Liver (tissue), 8 donors: ENCODE measurements at regions not wholly inside any gene's neighbourhood (a gene's known extent, or its start where the extent isn't known, plus 50 kb on each side); places are given as distances from the start of the nearest gene placed in this dataset.

Source experiments
- DNase-seq: peaks from one replicate; pipeline ENCODE4 v3.0.0-alpha.2; 2017; ENCODE audit warnings: low spot score
- H3K27ac ChIP-seq, 2 donors: one replicate each; pipeline ENCODE4 v1.7.0; 2013; ENCODE audit warnings: inconsistent platforms in 2 of 2, low read length in 2 of 2, control low read depth in 1 of 2, low read depth in 1 of 2, mild to moderate bottlenecking in 1 of 2
- H3K27me3 ChIP-seq, 4 donors: one replicate each; pipeline versions ENCODE4 v1.6.1 to v1.7.0; 2013; ENCODE audit warnings: low read length in 3 of 4, inconsistent platforms in 1 of 4, mild to moderate bottlenecking in 1 of 4, moderate library complexity in 1 of 4; ENCODE audit not compliant: control insufficient read depth in 4 of 4, insufficient read depth in 4 of 4
- H3K36me3 ChIP-seq, 4 donors: one replicate each; pipeline versions ENCODE4 v1.6.1 to v1.7.0; 2013; ENCODE audit warnings: low read length in 3 of 4, mild to moderate bottlenecking in 3 of 4, low read depth in 1 of 4, moderate library complexity in 1 of 4; ENCODE audit not compliant: control insufficient read depth in 4 of 4, insufficient read depth in 3 of 4
- H3K4me1 ChIP-seq, 4 donors: one replicate each; pipeline versions ENCODE4 v1.6.1 to v1.7.0; 2013; ENCODE audit warnings: low read length in 3 of 4, mild to moderate bottlenecking in 3 of 4, moderate library complexity in 1 of 4; ENCODE audit not compliant: control insufficient read depth in 4 of 4, insufficient read depth in 4 of 4
- H3K4me3 ChIP-seq, 3 donors: one replicate each; pipeline versions ENCODE4 v1.6.1 to v1.7.0; 2013; ENCODE audit warnings: low read length in 3 of 3, control low read depth in 1 of 3, low read depth in 1 of 3, mild to moderate bottlenecking in 1 of 3
- H3K9ac ChIP-seq, 2 donors: one replicate each; pipeline ENCODE4 v1.7.0; 2013; ENCODE audit warnings: low read length in 2 of 2, mild to moderate bottlenecking in 2 of 2, moderate library complexity in 2 of 2, control low read depth in 1 of 2, low read depth in 1 of 2
- H3K9me3 ChIP-seq, 4 donors: one replicate each; pipeline versions ENCODE4 v1.6.1 to v1.7.0; 2013; ENCODE audit warnings: low read length in 3 of 4; ENCODE audit not compliant: control insufficient read depth in 4 of 4
- ATF3 ChIP-seq: IDR thresholded peaks from 2 replicates; pipeline ENCODE4 v1.6.1; 2016; ENCODE audit warnings: antibody characterized with exemption
- CTCF ChIP-seq: fragments of 150-350 bp; IDR thresholded peaks from 2 replicates; pipeline ENCODE4 v1.5.1; 2017; ENCODE audit warnings: improper control_type of control experiment, low read depth, low read length; ENCODE audit not compliant: missing input control
- EGR1 ChIP-seq, 2 donors: IDR thresholded peaks; 2 replicates each; pipeline ENCODE4 v1.6.1; 2016 to 2018; ENCODE audit warnings: antibody characterized with exemption in 2 of 2, low read depth in 2 of 2
- FOXA1 ChIP-seq: IDR thresholded peaks from 2 replicates; pipeline ENCODE4 v1.6.1; 2016; ENCODE audit warnings: antibody characterized with exemption
- FOXA2 ChIP-seq: IDR thresholded peaks from 2 replicates; pipeline ENCODE4 v1.6.1; 2016; ENCODE audit warnings: antibody characterized with exemption
- GABPA ChIP-seq, 2 donors: IDR thresholded peaks in 1 of 2; conservative IDR thresholded peaks in 1 of 2; 2 replicates each; pipeline ENCODE4 v1.6.1; 2016; ENCODE audit warnings: antibody characterized with exemption in 2 of 2, mild to moderate bottlenecking in 1 of 2, moderate library complexity in 1 of 2
- HNF4A ChIP-seq, 2 donors: conservative IDR thresholded peaks; 2 replicates each; pipeline ENCODE4 v1.6.1; 2016; ENCODE audit warnings: antibody characterized with exemption in 2 of 2, mild to moderate bottlenecking in 2 of 2
- HNF4G ChIP-seq: IDR thresholded peaks from 2 replicates; pipeline ENCODE4 v1.6.1; 2016; ENCODE audit warnings: antibody characterized with exemption
- JUND ChIP-seq, 2 donors: IDR thresholded peaks; 2 replicates each; pipeline ENCODE4 v1.6.1; 2016; ENCODE audit warnings: antibody characterized with exemption in 2 of 2
- MAX ChIP-seq: IDR thresholded peaks from 2 replicates; pipeline ENCODE4 v1.6.1; 2016; ENCODE audit warnings: antibody characterized with exemption
- NR2F2 ChIP-seq: IDR thresholded peaks from 2 replicates; pipeline ENCODE4 v1.6.1; 2016; ENCODE audit warnings: antibody characterized with exemption
- RAD21 ChIP-seq, 2 donors: IDR thresholded peaks; 2 replicates each; pipeline ENCODE4 v1.6.1; 2016; ENCODE audit warnings: antibody characterized with exemption in 2 of 2, mild to moderate bottlenecking in 2 of 2
- REST ChIP-seq: IDR thresholded peaks from 2 replicates; pipeline ENCODE4 v1.6.1; 2016; ENCODE audit warnings: antibody characterized with exemption, mild to moderate bottlenecking
- RXRA ChIP-seq, 2 donors: IDR thresholded peaks; 2 replicates each; pipeline ENCODE4 v1.6.1; 2017 to 2018; ENCODE audit warnings: antibody characterized with exemption in 2 of 2, mild to moderate bottlenecking in 1 of 2
- SP1 ChIP-seq: IDR thresholded peaks from 2 replicates; pipeline ENCODE4 v1.6.1; 2018; ENCODE audit warnings: antibody characterized with exemption, mild to moderate bottlenecking
- TAF1 ChIP-seq: conservative IDR thresholded peaks from 2 replicates; pipeline ENCODE4 v1.6.1; 2016; ENCODE audit warnings: antibody characterized with exemption, mild to moderate bottlenecking
- YY1 ChIP-seq: IDR thresholded peaks from 2 replicates; pipeline ENCODE4 v1.6.1; 2016; ENCODE audit warnings: antibody characterized with exemption, mild to moderate bottlenecking
- ZBTB33 ChIP-seq: IDR thresholded peaks from 2 replicates; pipeline ENCODE4 v1.6.1; 2016; ENCODE audit warnings: antibody characterized with exemption
- WGBS: extraction: QIAGEN DNeasy Blood & Tissue Kit; methylation state at CpG from one replicate; pipeline ENCODE4 v1.1.7; 2013; 5-methylcytosine and 5-hydroxymethylcytosine counted together
- donor health status: healthy.
- donor health status: healthy.
- donor health status: healthy.
- donor health status: healthy.
- donor health status: healthy.

GRCh38 chr7:121493553-121493952, 97.4 kb upstream of the FAM3C start (continued):
- TF ChIP-seq TAF1 (no peak), RAD21 (IDR thresholded peaks at IDR 0.05) (no peak)

- Histone ChIP-seq H3K9ac (no peak overlapping the region), H3K27me3 (no peaks in the 10 kb centered on the region), H3K9me3 (no peaks in the 10 kb centered on the region), H3K36me3 (no peaks in the 10 kb centered on the region), H3K27ac (no peak overlapping the region), H3K4me3 (no peak overlapping the region), H3K4me1 (peaks cover 0 to 3% (median 0%) of the 10 kb centered on the region in 4 donors)
- TF ChIP-seq RXRA (IDR thresholded peaks at IDR 0.05): no peak
- no peak for DNase-seq
- 87% methylated on average over 5 of the region's 5 CpGs for WGBS
Observed at GRCh38 chr7:121490309-121490708, 94.2 kb upstream of the FAM3C start.

GRCh38 chr7:121489440-121489839, 93.3 kb upstream of the FAM3C start:
- no peak overlapping the region for H3K27ac ChIP-seq
- no peak overlapping the region for H3K4me3 ChIP-seq
- WGBS: 91% methylated on average over 2 of the region's 2 CpGs
- H3K27me3 ChIP-seq: no peaks in the 10 kb centered on the region
- no peaks in the 10 kb centered on the region for H3K36me3 ChIP-seq
- H3K9ac ChIP-seq: no peak overlapping the region
- no peak for DNase-seq
- peaks cover under 1 to 3% (median 1%) of the 10 kb centered on the region in 4 donors for H3K4me1 ChIP-seq
- TF ChIP-seq RXRA (IDR thresholded peaks at IDR 0.05) (no peak), TAF1 (no peak), JUND (IDR thresholded peaks at IDR 0.05) (no peak)
- H3K9me3 ChIP-seq: no peaks in the 10 kb centered on the region

- no peak overlapping the region for H3K4me3 ChIP-seq
- TF ChIP-seq RXRA (IDR thresholded peaks at IDR 0.05) (no peak), FOXA1 (no peak), GABPA (IDR thresholded peaks at IDR 0.05 in 1 of 2, conservative IDR thresholded peaks at IDR 0.05 in 1 of 2) (no peak), HNF4G (no peak), EGR1 (IDR thresholded peaks at IDR 0.05; ENCODE audit: low read depth in 2 of 2) (no peak), RAD21 (IDR thresholded peaks at IDR 0.05) (no peak), JUND (IDR thresholded peaks at IDR 0.05) (no peak), YY1 (no peak), SP1 (no peak), ZBTB33 (no peak), REST (no peak), TAF1 (no peak), HNF4A (conservative IDR thresholded peaks at IDR 0.05) (no peak), MAX (no peak), CTCF (no peak), NR2F2 (no peak), FOXA2 (no peak), ATF3 (no peak)
- no peaks in the 10 kb centered on the region for H3K9me3 ChIP-seq
- H3K4me1 ChIP-seq: peaks cover 2 to 7% (median 4%) of the 10 kb centered on the region in 4 donors
- no peak for DNase-seq
- no peak overlapping the region for H3K27ac ChIP-seq
- H3K27me3 ChIP-seq: no peaks in the 10 kb centered on the region
- H3K36me3 ChIP-seq: no peaks in the 10 kb centered on the region
- H3K9ac ChIP-seq: no peak overlapping the region
- 94% methylated on average over 3 of the region's 3 CpGs for WGBS
Observed at GRCh38 chr7:121488111-121488650, 92.1 kb upstream of the FAM3C start.
